ENCODE measurements at regions not wholly inside any gene's neighbourhood (a gene's known extent, or its start where the extent isn't known, plus 50 kb on each side); places are given as distances from the start of the nearest gene placed in this dataset.
A peak's percentile ranks its signal among the peaks of the same experiment; 100 is the strongest.

GRCh38 chr14:98924046-98924445, 348.0 kb downstream of the BCL11B start:
- Histone ChIP-seq H3K9me3 (ENCODE audit: control insufficient read depth, insufficient read depth, low read length) (no peaks in the 10 kb centered on the region), H3K27me3 (ENCODE audit: control insufficient read depth, insufficient read depth, low read length) (no peaks in the 10 kb centered on the region), H3K4me3 (ENCODE audit: low read length) (no peak overlapping the region), H3K36me3 (ENCODE audit: control insufficient read depth, insufficient read depth, low read length) (no peaks in the 10 kb centered on the region), H3K4me1 (ENCODE audit: control insufficient read depth, insufficient read depth, low read length) (no peaks in the 10 kb centered on the region), H3K27ac (ENCODE audit: low read length) (no peak overlapping the region)
- H3K27ac Mint-ChIP-seq: no peak overlapping the region
- no peak for ATAC-seq
- no peak for DNase-seq
- no peak for TF ChIP-seq CTCF (IDR thresholded peaks at IDR 0.05)
- no peaks in the 10 kb centered on the region for H3K4me1 Mint-ChIP-seq
- no peak overlapping the region for H3K4me3 Mint-ChIP-seq
- intact Hi-C loops (cut with micrococcal nuclease): no loop called here
- H3K27me3 Mint-ChIP-seq (ENCODE audit: low read depth in 2 of 2): peaks cover 22 to 45% of the 10 kb centered on the region in 2 donors
- WGBS (ENCODE audit: insufficient coverage): 93% methylated on average over 8 of the region's 8 CpGs
- H3K9me3 Mint-ChIP-seq: no peaks in the 10 kb centered on the region
- H3K36me3 Mint-ChIP-seq: no peaks in the 10 kb centered on the region

- no peaks in the 10 kb centered on the region for H3K4me1 ChIP-seq (ENCODE audit: control insufficient read depth, insufficient read depth, low read length)
- Mint-ChIP-seq H3K36me3 (no peaks in the 10 kb centered on the region), H3K4me3 (no peak overlapping the region), H3K4me1 (no peaks in the 10 kb centered on the region), H3K27ac (no peak overlapping the region), H3K27me3 (ENCODE audit: low read depth in 2 of 2) (peaks cover 17 to 40% of the 10 kb centered on the region in 2 donors), H3K9me3 (no peaks in the 10 kb centered on the region)
- ATAC-seq (no peak), DNase-seq (no peak)
- no peak overlapping the region for H3K27ac ChIP-seq (ENCODE audit: low read length)
- intact Hi-C loops (cut with micrococcal nuclease): no loop called here
- H3K27me3 ChIP-seq (ENCODE audit: control insufficient read depth, insufficient read depth, low read length): no peaks in the 10 kb centered on the region
- no peaks in the 10 kb centered on the region for H3K36me3 ChIP-seq (ENCODE audit: control insufficient read depth, insufficient read depth, low read length)
- H3K9me3 ChIP-seq (ENCODE audit: control insufficient read depth, insufficient read depth, low read length): no peaks in the 10 kb centered on the region
- no peak for TF ChIP-seq CTCF (IDR thresholded peaks at IDR 0.05)
- 92% methylated on average over 6 of the region's 7 CpGs for WGBS (ENCODE audit: insufficient coverage)
- no peak overlapping the region for H3K4me3 ChIP-seq (ENCODE audit: low read length)
These were observed 346.5 kb downstream of the BCL11B start for GRCh38 chr14:98925354-98926040.

GRCh38 chr14:98926146-98926545, 345.9 kb downstream of the BCL11B start:
- no peak overlapping the region for H3K4me3 ChIP-seq (ENCODE audit: low read length)
- peaks cover 0 to 3% of the 10 kb centered on the region in 2 donors for H3K4me1 Mint-ChIP-seq
- H3K27me3 ChIP-seq (ENCODE audit: control insufficient read depth, insufficient read depth, low read length): no peaks in the 10 kb centered on the region
- WGBS (ENCODE audit: insufficient coverage): 84% methylated on average over 11 of the region's 11 CpGs
- peaks cover 2% of the 10 kb centered on the region for H3K4me1 ChIP-seq (ENCODE audit: control insufficient read depth, insufficient read depth, low read length)
- H3K9me3 Mint-ChIP-seq: no peaks in the 10 kb centered on the region
- peak in 1 of 2 donors; percentile 69 for DNase-seq
- no peaks in the 10 kb centered on the region for H3K36me3 ChIP-seq (ENCODE audit: control insufficient read depth, insufficient read depth, low read length)
- no peak for TF ChIP-seq CTCF (IDR thresholded peaks at IDR 0.05)
- no peak overlapping the region for H3K27ac ChIP-seq (ENCODE audit: low read length)
- intact Hi-C loops (cut with micrococcal nuclease): no loop called here
- peaks cover 12 to 34% of the 10 kb centered on the region in 2 donors for H3K27me3 Mint-ChIP-seq (ENCODE audit: low read depth in 2 of 2)
- H3K36me3 Mint-ChIP-seq: no peaks in the 10 kb centered on the region
- no peak for ATAC-seq
- H3K27ac Mint-ChIP-seq: no peak overlapping the region
- no peaks in the 10 kb centered on the region for H3K9me3 ChIP-seq (ENCODE audit: control insufficient read depth, insufficient read depth, low read length)
- no peak overlapping the region for H3K4me3 Mint-ChIP-seq

GRCh38 chr14:98926801-98927200, 345.2 kb downstream of the BCL11B start:
- H3K4me1 Mint-ChIP-seq: peaks cover 5 to 10% of the 10 kb centered on the region in 2 donors
- H3K9me3 Mint-ChIP-seq: no peaks in the 10 kb centered on the region
- no peaks in the 10 kb centered on the region for H3K36me3 Mint-ChIP-seq
- Histone ChIP-seq H3K9me3 (ENCODE audit: control insufficient read depth, insufficient read depth, low read length) (no peaks in the 10 kb centered on the region), H3K4me3 (ENCODE audit: low read length) (no peak overlapping the region), H3K27ac (ENCODE audit: low read length) (no peak overlapping the region), H3K27me3 (ENCODE audit: control insufficient read depth, insufficient read depth, low read length) (no peaks in the 10 kb centered on the region), H3K4me1 (ENCODE audit: control insufficient read depth, insufficient read depth, low read length) (peaks cover 8% of the 10 kb centered on the region), H3K36me3 (ENCODE audit: control insufficient read depth, insufficient read depth, low read length) (no peaks in the 10 kb centered on the region)
- no peak overlapping the region for H3K27ac Mint-ChIP-seq
- 84% methylated on average over 4 of the region's 4 CpGs for WGBS (ENCODE audit: insufficient coverage)
- TF ChIP-seq CTCF (IDR thresholded peaks at IDR 0.05): no peak
- peaks cover 12 to 31% of the 10 kb centered on the region in 2 donors for H3K27me3 Mint-ChIP-seq (ENCODE audit: low read depth in 2 of 2)
- no peak for ATAC-seq
- no peak for DNase-seq
- intact Hi-C loops (cut with micrococcal nuclease): no loop called here
- H3K4me3 Mint-ChIP-seq: no peak overlapping the region
